Nephron progenitor cell (in vitro differentiated cells): ENCODE measurements at regions not wholly inside any gene's neighbourhood (a gene's known extent, or its start where the extent isn't known, plus 50 kb on each side); places are given as distances from the start of the nearest gene placed in this dataset.

ENCODE experiments used
- DNase-seq: peaks from one replicate; pipeline ENCODE4 v3.0.0; 2021
- H3K27ac Mint-ChIP-seq: 2 replicates; pipeline ENCODE4 v1.8.0; 2021; ENCODE audit warnings: mild to moderate bottlenecking, moderate library complexity, mixed read lengths
- H3K27me3 Mint-ChIP-seq: 2 replicates; pipeline ENCODE4 v1.8.0; 2021; ENCODE audit warnings: mild to moderate bottlenecking, low read depth, mixed read lengths; ENCODE audit not compliant: poor library complexity
- H3K36me3 Mint-ChIP-seq: 2 replicates; pipeline ENCODE4 v1.8.0; 2021; ENCODE audit warnings: low read depth, mixed read lengths
- H3K4me1 Mint-ChIP-seq: 2 replicates; pipeline ENCODE4 v1.8.0; 2021; ENCODE audit warnings: mixed read lengths
- H3K4me3 Mint-ChIP-seq: 2 replicates; pipeline ENCODE4 v1.8.0; 2021; ENCODE audit warnings: mild to moderate bottlenecking, moderate library complexity, mixed read lengths
- H3K9me3 Mint-ChIP-seq: 2 replicates; pipeline ENCODE4 v1.8.0; 2021; ENCODE audit warnings: mild to moderate bottlenecking, moderate library complexity, mixed read lengths
- CTCF ChIP-seq: fragments of 200-600 bp; sonication (generic); IDR thresholded peaks from 2 replicates; pipeline ENCODE4 v1.5.0; 2021; ENCODE audit warnings: antibody characterized with exemption

GRCh38 chr13:106640515-106640914 lies 72.6 kb upstream of the ARGLU1 start:
- no peaks in the 10 kb centered on the region for H3K36me3 Mint-ChIP-seq
- H3K27ac Mint-ChIP-seq, result no peak overlapping the region

GRCh38 chr13:106637519-106637918 lies 69.6 kb upstream of the ARGLU1 start:
- Mint-ChIP-seq H3K36me3 (no peaks in the 10 kb centered on the region), H3K9me3 (peaks cover 6% of the 10 kb centered on the region), H3K27ac (no peak overlapping the region), H3K27me3 (peaks cover 11% of the 10 kb centered on the region), H3K4me1 (peaks cover 30% of the 10 kb centered on the region), H3K4me3 (no peak overlapping the region)
- TF ChIP-seq CTCF, result no peak
- DNase-seq, result no peak

More at GRCh38 chr13:106640515-106640914, 72.6 kb upstream of the ARGLU1 start:
- no peak for TF ChIP-seq CTCF
- no peak overlapping the region for H3K4me3 Mint-ChIP-seq
- no peak for DNase-seq
- peaks cover 4% of the 10 kb centered on the region for H3K9me3 Mint-ChIP-seq
- peaks cover 4% of the 10 kb centered on the region for H3K4me1 Mint-ChIP-seq
- H3K27me3 Mint-ChIP-seq, result peaks cover 8% of the 10 kb centered on the region

GRCh38 chr13:106636492-106636891 lies 68.6 kb upstream of the ARGLU1 start:
- no peak for DNase-seq
- H3K4me1 Mint-ChIP-seq, result peaks cover 36% of the 10 kb centered on the region
- H3K27ac Mint-ChIP-seq, result no peak overlapping the region
- H3K9me3 Mint-ChIP-seq, result peaks cover 12% of the 10 kb centered on the region
- peaks cover 17% of the 10 kb centered on the region for H3K27me3 Mint-ChIP-seq
- no peak overlapping the region for H3K4me3 Mint-ChIP-seq
- TF ChIP-seq CTCF, result no peak
- H3K36me3 Mint-ChIP-seq, result no peaks in the 10 kb centered on the region

- no peak for TF ChIP-seq CTCF
- Mint-ChIP-seq H3K9me3 (peaks cover 12% of the 10 kb centered on the region), H3K27me3 (peaks cover 16% of the 10 kb centered on the region), H3K27ac (no peak overlapping the region), H3K36me3 (no peaks in the 10 kb centered on the region), H3K4me3 (no peak overlapping the region), H3K4me1 (peaks cover 41% of the 10 kb centered on the region)
- no peak for DNase-seq
Measured at GRCh38 chr13:106635616-106636015, 67.7 kb upstream of the ARGLU1 start.

GRCh38 chr13:106633321-106633720 lies 65.4 kb upstream of the ARGLU1 start:
- H3K4me3 Mint-ChIP-seq, result no peak overlapping the region
- DNase-seq, result no peak
- peaks cover 15% of the 10 kb centered on the region for H3K27me3 Mint-ChIP-seq
- peaks cover 59% of the 10 kb centered on the region for H3K4me1 Mint-ChIP-seq
- H3K27ac Mint-ChIP-seq, result no peak overlapping the region
- H3K9me3 Mint-ChIP-seq, result peaks cover 12% of the 10 kb centered on the region
- no peak for TF ChIP-seq CTCF
- no peaks in the 10 kb centered on the region for H3K36me3 Mint-ChIP-seq

GRCh38 chr13:106630650-106631049 lies 62.7 kb upstream of the ARGLU1 start:
- Mint-ChIP-seq H3K4me1 (peaks cover 60% of the 10 kb centered on the region), H3K4me3 (no peak overlapping the region), H3K36me3 (no peaks in the 10 kb centered on the region), H3K27ac (no peak overlapping the region), H3K9me3 (peaks cover 12% of the 10 kb centered on the region), H3K27me3 (peaks cover 20% of the 10 kb centered on the region)
- no peak for DNase-seq
- no peak for TF ChIP-seq CTCF
